ENCODE measurements at regions not wholly inside any gene's neighbourhood (a gene's known extent, or its start where the extent isn't known, plus 50 kb on each side); places are given as distances from the start of the nearest gene placed in this dataset.

DNA sequence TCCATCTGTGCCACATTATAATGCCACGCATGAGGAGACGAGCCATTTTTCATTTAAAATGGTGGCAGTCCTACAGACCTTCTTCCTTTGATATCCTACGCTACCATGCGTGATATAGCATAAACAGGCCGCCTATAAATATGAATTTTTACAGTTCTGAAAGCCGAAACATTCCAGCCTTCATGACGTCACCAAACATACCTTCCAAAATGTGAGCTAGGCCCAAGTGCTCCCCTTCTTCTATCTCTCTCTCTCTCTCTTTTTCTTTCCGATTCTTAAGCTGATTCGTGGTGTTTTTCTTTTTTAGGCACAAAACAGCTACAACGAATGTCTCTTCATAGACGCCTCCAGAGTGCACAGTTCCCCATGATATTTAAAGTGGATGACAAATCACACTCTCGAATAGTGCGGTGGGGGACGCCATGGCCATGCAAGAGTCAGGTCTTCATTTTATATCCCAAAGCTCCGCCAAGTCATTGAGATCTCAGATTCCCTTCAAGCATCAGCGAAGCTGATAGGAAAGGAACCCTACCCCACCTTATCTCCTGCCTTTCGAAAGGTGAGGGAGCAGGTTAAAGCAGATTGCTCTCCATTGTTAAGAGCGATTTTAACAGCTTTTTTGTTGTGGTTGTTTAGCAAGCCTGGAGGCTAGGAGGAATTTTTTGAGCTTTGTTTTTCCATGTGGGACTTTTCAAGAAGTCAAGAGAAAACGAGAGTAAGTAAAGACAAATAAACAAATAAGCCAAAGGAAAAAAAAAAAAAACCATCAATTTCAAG, 436.3 kb downstream of the CMPK2 start:
- no peak for DNase-seq

DNA sequence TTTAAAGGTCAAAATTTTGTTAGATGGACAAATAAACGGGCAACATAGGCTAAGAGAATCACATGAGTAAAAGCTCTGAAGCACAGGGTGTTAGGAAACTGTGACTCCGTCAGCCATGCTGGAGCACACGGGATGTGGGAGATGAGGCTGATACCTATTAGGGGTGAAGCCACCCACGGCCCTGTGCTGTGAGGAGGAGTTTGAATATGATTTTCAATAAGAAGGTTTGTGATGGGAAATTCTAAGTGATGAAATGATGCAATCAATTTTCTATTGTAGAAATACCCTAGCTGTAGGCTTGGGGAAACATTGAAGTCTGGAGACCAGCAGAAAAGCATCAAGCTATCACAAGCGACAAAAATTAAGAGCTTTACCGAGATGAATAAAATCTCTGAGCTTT, 431.3 kb downstream of the CMPK2 start:
- DNase-seq, result no peak

DNA sequence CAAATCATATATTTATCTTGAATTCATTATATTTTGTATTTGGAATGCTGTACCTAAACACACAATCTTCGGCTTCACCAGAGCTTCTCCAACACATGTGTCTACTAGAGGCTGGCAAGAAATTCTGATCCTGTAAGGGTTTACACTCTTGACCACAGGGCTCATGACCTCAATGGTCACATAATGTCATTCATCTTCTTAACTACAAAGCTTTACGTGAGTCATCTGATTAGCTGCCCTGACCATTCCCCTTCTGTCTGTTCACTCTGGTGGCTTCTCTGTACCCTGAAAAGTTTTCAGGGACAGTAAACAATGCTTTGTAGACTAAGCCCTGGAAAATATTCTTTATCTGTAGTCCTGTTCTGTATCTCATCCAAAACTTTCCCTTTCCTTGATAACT, 423.9 kb downstream of the CMPK2 start:
- DNase-seq, result no peak

DNA sequence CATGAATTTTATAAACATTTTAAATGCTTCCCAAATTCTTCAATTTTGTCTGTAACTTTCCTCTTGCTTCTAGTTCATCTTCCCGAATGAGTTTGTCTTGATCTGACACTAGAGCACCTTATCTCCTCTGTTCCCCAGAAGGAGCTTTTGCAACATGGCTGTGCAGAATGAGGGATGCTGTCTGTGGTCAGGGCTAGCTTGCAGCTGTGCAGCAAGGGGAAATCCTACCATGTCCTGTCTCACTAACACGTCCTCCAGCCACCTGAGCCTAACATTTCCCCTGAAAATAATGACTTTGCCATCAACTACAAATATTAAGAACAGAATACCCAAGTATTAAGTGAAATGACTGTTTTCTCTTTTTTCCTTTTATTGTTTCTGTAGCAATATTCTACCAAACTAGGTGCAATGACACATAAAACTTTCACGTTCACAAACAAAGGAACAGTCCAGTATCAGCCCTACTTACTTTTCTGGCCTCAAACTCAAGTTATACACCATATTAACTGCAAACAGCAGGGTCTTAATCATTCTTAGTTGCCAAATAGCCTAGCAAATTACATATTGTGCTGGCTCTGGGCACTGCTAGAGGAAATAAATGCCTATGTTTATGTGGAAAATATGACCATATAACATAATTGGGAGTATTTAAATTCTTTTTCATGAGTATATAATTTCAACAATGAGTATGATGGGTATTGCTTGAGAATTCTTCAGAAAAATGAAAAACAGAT, 423.3 kb downstream of the CMPK2 start:
- DNase-seq, result no peak

DNA sequence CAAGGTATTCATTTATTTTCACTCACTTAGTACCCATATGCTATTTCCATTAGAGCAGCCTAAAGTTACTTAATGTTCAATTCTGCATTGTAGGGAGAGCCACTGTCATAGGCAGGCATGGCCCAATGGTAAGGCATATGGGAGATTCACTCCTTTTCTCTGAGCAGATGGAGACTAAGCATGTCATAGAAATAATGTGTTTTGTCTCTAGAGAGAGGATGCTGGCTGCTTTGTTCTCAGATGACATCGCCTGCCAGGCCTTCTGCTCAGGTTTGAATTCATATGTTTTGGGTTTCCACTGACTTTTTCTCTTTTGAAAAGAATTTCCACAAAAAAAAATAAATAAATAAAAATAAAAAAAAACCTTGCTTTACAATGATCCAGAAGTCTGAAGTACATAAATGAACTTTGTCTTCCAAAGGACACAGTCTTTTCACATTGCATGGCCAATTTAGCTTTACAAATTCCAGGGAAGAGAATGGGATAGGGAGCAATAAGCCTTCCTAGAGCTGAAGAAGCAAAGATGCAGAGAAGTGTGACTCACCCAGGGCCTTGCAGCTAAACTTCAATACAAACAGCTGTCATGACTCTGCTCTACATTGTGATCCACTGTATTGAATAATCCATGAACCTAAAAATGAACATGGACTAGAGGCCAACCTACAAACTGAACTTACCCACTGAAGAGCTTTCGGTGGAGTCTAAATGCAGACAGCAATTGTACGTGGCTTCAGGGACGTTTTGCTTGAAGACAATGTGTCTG, 422.5 kb downstream of the CMPK2 start:
- DNase-seq, result no peak

DNA sequence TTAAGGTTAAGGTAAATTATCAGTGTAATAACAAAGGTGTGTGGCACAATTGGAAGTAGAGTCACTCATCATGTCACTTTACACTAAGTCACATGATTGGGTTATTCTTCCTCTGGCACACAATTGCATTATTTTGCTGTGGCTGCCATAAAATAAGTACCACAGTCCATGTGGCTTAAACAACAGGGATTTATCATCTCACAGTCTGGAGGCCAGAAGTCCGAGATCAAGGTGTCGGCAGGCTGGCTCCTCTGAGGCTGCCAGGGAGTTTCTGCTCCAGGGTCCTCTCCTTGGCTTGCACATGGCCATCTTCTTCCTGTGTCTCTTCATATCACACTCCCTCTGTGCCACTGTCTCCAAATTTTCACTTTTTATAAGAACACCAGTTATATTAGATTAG, 421.2 kb downstream of the CMPK2 start:
- no peak for DNase-seq

DNA sequence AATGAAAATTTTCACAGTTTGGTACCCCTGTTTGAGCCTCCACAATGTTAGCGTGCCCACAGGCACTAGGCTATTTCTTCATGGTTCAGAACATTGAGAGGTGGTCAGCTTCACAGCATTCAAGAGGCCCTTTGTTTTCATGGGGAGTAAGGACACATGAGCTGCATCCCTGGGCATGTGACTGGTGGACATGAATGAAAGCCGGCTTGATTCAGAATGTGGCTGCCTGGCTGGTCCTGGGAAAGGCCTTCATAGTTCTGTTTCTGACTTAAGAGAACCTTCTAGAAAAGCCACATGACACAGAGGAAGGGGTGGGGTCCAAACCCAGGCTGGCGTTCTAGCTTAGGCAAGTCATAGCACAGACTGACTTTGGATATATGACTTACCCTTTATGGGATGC, 420.6 kb downstream of the CMPK2 start:
- DNase-seq, result no peak

DNA sequence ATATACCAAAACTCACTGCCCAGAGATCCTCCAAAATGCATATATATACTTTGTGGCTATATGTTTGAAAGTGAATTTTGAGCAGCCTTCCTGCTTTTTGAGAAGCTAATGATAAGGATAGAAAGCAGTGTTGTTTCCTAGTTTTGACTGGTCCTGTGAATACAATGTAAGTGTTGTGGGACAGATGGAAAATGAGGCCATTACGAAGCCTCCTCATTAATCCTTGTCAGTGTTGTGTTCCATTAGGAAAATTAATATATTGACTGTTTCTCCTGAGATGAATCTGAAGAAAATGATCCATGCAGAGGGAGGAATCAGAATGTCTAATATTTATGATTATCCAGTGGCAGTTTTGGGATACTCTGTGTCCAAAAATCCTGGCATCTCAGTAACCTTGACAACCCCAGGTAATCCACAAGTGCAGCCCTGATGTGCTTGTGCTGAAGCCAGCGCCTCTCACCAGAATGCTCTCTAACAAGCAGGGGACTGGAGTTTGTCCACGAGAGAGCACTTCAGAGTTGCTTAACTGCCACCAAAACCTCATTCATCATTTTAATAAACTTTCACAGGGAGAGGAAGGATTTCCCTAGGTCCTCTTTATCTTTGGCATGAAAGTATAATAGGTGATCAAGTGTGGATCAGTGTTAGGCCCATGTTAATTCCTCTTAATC, 418.6 kb downstream of the CMPK2 start:
- no peak for DNase-seq

DNA sequence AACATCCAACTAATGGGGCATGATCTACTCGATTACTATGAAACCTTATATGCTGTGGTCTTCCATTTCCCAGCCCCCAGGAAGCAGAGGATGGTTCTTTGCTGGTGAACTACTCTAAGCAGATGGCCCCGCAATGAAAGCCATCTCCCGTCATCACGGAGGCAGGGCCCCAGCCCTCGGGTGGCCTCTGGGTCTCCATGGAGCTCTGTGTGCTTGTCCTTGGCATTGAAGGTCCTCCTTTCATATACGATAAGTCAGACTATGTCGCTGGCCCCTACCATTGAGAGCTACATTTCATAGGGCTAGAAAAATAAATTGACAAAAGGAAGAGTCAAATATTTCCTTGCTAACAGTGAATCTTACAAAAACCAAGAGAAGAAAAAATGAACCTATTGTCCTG, 416.8 kb downstream of the CMPK2 start:
- no peak for DNase-seq

DNA sequence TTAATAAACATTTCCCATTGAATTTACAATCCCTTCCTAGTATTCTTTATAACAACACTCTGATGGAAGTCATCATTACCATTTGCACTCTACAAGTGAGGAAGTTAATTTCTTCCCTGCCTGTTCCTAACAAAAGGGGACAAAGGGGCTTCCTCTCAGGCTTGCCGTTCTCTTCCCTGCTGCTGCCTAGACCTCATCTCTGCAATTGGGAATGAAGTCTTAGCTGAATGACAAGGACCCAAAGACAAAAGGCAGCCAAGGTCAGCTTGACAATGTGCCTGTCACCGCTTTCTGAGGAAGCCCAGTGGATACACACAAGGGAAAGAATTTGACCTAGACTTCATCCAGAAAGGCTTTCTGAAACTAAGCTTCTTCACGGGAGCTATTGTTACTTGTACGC, 416.4 kb downstream of the CMPK2 start:
- no peak for DNase-seq

DNA sequence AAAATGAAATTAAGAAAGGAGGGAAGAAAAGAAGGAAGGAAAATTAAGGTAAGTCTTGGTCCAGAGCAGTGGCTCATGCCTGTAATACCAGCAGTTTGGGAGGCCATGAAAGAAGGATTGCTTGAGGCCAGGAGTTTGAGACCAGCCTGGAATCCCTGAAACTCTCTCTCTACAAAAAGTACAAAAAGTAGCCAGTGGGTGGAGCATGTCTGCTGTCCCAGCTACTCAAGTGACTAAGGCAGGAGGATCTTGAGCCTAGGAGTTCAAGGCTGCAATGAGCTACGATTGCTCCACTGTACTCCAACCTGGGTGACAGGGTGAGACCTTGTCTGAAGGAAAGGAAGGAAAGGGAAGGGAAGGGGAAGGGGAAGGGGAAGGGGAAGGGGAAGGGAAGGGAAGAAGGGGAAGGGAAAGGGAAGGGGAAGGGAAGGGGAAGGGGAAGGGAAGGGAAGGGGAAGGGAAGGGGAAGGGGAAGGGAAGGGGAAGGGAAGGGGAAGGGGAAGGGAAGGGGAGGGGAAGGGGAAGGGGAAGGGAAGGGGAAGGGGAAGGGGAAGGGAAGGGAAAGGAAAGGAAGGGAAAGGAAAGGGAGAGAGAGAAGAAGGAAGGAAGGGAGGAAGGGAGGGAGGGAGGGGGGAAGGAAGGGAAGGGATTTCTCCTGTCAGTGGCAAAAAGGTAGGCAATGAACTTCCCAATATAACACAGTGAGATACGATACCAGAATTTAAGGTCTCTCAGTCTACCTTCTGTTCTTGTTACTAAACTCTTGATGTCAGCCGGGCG, 412.8 kb downstream of the CMPK2 start:
- no peak for DNase-seq

DNA sequence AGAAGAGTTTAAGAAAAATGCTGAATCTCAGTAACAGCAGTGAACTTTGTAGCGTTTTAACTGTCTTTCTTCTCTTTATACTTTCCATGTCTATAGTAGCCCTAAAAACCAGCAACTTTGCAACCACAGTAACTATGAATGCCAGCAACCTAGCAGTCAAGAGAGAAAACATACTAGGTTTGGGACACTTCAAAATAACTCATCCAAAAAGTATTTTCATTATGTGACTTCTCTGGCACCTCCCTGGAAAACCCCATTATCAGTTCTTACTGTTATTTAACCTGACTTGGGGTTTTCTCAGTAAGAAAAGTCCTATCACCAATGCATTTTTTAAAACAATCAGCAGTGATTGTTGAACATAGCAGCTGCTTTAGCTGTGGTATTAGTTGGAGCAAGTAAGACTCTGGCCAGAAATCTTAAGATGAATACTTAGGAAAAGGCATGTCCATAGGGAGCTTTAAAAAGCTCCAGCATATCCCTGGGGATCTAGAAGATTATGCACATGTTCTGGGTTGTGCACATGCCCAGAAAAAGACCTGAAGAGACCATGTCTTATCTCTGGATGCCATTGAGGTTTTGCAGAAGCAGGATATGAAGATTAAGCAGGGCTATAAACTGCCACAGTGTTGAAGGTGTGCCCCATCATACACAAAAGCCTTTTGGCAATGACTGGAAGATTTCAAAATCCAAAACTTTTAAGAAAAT, 411.3 kb downstream of the CMPK2 start:
- DNase-seq, result no peak

DNA sequence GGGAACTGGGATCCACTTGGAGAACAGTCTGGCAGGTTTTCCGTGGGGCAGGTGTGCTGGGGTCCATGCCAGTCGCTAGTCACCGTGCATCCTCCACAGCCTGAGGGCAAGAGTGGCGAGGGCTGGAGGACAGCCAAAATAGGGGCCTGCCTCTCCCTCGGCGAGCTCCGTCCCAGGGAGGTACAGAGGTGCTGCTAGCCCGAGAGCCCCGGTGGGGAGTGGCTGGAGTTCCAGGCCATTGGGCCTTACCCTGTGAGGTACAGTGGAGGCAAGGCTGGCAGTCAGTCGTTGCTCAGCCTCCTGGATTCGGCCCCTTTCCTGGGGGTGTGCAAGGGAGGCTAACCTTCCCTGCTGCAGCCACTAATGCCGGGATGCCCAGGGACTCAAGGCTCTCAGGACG, 406.6 kb downstream of the CMPK2 start:
- DNase-seq, result no peak

DNA sequence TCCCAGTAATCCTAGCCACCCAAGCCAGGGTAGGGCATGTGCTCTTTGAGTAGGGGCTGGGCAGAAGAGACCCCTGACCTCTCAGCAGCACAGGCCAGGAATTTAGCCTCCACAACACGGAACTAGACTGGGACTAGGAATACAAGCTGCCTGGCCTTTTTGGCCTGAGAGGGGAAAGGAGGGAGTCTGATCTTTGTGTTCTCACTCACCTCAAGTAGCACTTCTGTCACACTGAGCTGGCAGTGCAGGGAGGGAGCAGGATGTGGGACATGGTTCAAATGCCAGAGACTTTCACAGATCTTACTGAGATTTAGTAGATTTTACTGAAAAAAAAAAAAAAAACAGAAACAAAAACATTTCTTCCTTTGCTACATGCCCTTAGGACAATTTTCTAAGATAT, 395.2 kb downstream of the CMPK2 start:
- no peak for DNase-seq

DNA sequence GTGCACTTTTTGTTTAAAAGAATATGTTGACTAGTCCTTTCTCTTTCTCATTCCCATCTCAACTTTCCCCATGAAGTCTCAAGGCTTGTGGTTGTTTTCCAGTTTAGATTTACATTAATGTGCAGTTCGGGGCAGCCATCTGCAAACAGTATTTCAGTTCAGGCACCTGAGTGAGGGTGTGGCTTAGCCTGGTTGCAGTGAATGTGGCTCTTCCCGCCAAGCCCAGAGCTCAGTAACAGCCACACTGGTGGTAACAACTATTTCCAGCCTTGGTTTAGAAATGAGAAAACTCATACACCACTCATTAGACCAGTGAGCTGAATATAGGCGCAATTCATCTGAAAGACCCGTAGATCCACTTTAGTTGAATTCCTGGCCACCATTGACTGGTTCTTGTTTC, 394.3 kb downstream of the CMPK2 start:
- DNase-seq, result no peak

DNA sequence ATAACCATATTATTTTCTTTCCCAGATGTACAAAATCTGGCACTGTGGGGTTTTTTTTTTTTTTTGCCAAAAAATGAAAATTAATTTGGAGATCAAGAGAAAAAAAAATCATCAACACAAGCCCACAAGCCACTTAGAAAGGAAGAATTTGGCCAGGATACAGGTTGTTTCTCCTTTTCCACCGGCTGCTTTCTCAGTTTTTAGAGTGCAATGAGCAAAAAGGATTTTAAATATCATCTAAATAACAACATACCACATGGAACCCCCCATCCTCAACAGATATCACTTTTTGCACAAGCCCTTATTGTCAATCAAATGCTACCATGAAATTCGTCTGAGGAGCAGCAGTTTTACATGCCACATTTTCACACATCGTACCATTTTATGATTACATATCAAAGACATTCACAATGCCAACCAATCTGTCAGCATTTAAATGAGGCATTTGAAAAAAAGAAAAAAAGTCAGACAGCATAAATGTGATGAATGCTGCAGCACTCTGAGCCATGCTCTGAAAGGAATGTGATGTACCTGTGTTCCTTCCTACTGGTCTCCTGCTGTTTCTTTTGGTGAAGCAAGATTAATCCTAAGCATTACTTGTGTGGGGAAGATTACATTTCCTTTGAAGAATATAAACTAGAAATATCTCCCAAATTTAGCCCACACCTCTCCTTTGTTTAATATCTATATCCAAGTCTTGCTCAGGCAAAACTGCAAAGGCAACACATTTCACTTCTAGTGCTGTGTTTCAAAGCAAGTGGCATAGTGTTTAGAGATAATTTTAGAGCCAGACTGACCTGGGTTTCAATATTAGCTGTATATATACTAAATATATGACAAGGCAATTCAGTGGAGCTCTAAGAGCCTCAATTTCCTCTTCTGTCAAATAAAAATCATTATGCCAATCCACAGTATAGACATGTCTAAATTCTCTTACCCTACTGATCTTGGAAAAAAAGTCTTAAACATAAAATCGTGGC, 391.3 kb downstream of the CMPK2 start:
- no peak for DNase-seq

DNA sequence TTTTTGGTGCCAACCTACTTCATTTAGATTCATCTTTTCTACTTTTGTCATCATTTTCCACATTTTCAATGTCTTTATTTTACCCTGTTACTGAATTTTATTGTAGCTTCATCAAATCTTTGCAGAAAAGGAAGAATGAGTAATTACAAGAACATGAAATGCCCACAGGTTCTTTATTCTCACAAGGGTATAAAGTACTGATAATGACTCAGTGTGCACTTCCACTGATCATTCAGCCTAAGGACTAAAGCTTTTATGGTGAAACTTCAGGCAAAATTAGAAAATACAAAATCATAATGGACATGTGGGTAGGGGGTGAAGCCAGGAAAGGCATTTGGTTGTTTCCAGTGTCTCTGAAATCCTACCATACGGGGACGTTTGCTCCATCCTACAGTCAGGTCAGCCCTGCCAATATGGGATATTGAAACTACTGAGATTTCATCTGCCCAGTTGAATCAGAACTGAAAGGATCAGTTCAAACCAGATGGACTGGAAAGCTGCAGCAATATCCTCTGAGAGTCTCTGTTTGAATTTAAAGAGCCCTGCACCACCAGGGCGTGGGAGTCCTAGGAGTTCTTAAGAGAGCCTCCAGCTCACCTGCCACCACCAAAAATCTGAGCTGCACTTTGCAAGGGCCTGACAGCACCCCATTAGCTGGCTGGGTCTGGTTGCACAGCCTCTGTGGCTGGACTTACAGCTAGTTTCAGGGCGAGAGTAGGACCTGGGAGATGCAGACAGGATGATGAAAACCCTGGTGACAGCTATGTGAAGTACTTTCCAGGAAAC, 390.4 kb downstream of the CMPK2 start:
- no peak for DNase-seq

DNA sequence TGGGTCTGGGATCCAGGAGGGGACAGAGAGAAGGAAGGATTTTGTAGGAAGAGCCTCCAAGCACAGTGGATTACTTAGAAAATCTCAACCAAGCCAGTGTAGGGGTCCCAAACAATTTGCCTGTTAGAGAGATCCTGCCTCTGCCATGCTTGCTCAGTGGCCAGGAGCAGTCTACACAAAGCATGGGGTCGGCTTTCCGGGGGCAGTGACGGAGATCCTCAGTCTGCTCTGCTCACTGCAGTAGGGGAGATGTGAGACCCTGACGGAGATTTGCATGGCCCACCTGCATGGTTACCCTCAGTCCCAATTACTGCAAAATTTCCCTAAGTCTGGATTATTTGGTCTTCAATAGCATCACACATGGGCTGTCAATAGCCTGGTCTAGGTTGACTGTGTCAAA, 385.2 kb downstream of the CMPK2 start:
- DNase-seq, result no peak

DNA sequence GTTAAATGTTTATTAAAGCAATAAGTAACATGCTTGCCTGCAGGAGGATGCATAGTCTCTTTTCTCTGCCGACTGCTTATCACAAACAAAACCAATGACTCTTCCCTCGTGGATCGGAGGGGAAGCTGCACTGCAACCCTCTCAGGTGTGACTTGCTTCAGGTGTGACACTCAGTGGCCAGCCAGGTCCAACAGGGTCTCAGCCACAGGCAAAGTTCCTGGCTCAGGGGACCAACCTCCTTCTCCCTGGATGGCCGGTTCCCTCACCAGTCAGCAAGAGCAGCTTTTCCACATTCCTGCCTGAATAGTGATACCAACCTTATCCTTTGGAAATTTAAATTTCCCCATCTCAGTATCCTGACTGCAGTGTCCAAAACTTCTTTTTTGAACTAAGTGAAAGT, 383.5 kb downstream of the CMPK2 start:
- no peak for DNase-seq

DNA sequence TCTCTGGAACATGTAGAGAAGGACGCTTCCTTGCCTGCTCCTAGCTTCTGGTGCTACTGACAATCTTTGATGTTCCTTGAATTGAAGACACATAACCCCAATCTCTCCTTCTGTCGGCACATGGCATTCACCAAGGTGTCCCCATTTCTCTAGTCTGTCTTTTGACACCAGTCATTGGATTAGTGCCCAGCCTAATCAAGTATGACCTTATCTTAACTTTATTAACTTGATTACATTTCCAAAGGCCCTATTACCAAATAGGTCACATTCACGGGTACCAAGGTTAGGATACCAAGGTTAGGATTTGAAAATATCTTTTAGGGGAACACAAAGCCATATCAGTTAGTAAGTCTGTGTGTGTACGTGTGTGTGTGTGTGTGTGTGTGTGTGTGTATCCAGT, 377.9 kb downstream of the CMPK2 start:
- no peak for DNase-seq
